ENCODE measurements at regions not wholly inside any gene's neighbourhood (a gene's known extent, or its start where the extent isn't known, plus 50 kb on each side); places are given as distances from the start of the nearest gene placed in this dataset.

DNA sequence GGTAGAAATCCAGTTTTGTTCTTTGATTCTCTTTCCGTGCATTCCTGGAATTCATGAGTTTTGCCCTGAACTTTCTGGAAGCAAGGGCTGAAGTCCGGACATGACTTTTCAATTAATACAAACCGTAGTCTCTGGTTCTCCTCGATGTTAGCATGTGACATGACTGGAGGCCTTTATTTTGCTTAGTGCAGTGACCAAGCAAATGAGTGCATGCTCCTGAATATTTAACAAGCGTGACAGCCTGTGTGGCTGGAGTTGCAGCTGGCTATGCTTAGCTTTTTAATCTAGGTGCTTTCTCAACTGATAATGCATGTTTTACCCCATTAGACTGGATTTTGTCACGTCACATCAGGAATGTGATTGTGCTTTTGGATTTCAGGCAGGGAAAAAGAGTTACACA, 302.1 kb downstream of the MAP2K6 start:
- Histone ChIP-seq H3K27ac (no peak overlapping the region), H3K9me3 (no peaks in the 10 kb centered on the region), H3K36me3 (no peaks in the 10 kb centered on the region), H3K4me1 (no peaks in the 10 kb centered on the region), H3K27me3 (no peaks in the 10 kb centered on the region), H3K4me3 (no peak overlapping the region)
- intact Hi-C loops (cut with DNase I; ENCODE audit: low total_unique reads) = no loop called here
- no peak for TF ChIP-seq POLR2AphosphoS5 (IDR thresholded peaks at IDR 0.05)
- TF ChIP-seq, protein P1, sequence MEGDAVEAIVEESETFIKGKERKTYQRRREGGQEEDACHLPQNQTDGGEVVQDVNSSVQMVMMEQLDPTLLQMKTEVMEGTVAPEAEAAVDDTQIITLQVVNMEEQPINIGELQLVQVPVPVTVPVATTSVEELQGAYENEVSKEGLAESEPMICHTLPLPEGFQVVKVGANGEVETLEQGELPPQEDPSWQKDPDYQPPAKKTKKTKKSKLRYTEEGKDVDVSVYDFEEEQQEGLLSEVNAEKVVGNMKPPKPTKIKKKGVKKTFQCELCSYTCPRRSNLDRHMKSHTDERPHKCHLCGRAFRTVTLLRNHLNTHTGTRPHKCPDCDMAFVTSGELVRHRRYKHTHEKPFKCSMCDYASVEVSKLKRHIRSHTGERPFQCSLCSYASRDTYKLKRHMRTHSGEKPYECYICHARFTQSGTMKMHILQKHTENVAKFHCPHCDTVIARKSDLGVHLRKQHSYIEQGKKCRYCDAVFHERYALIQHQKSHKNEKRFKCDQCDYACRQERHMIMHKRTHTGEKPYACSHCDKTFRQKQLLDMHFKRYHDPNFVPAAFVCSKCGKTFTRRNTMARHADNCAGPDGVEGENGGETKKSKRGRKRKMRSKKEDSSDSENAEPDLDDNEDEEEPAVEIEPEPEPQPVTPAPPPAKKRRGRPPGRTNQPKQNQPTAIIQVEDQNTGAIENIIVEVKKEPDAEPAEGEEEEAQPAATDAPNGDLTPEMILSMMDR (IDR thresholded peaks at IDR 0.05) = no peak
- TF ChIP-seq POLR2A (IDR thresholded peaks at IDR 0.05) = no peak
- DNase-seq (ENCODE audit: low spot score in 2 of 2) = no peak

DNA sequence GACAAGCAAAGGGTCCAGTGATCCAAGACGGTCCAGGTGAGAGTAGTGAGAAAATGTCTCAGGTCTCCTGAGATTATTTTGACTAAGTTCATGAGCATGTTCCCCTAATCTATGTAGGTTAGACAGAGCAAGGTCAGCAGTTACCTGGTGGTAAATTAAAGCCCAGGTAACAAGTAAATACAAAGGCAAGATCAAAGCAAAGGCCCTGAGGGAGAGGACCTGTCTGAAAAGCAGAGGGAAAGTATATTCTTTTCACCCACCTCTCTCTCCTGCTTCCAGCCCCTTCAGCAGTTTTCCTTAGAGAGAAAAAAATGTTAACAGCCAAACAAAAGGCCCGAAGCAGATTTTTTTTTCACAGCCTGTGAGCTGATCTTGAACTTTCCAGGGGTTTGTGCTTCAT, 302.7 kb downstream of the MAP2K6 start:
- no peak for DNase-seq (ENCODE audit: low spot score in 2 of 2)
- TF ChIP-seq POLR2A (IDR thresholded peaks at IDR 0.05) = no peak
- TF ChIP-seq, protein P1 (IDR thresholded peaks at IDR 0.05) = no peak
- TF ChIP-seq POLR2AphosphoS5 (IDR thresholded peaks at IDR 0.05) = no peak
- intact Hi-C loops (cut with DNase I; ENCODE audit: low total_unique reads) = no loop called here
- H3K27me3 ChIP-seq = no peaks in the 10 kb centered on the region
- H3K27ac ChIP-seq = no peak overlapping the region
- no peaks in the 10 kb centered on the region for H3K9me3 ChIP-seq
- H3K4me1 ChIP-seq = no peaks in the 10 kb centered on the region
- no peaks in the 10 kb centered on the region for H3K36me3 ChIP-seq
- no peak overlapping the region for H3K4me3 ChIP-seq

DNA sequence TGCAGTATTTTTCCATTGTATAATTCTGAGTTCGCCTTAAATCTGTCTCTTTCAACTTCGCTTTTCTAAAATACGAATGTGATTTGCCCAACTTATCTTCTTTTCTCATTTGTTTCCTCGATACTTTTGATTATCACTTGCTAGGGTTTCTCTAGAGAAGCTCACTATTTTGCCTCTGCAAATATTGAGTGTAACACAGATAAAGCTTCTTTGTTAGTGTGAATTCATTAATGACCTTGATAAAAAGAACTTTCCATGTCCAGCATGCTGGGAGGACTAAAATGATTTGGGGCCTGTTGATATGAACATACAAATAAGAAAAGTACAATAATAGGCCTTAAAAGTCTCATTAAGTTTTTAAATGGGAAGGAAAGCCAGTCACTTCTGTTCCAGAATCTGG, 303.3 kb downstream of the MAP2K6 start:
- no peaks in the 10 kb centered on the region for H3K27me3 ChIP-seq
- intact Hi-C loops (cut with DNase I; ENCODE audit: low total_unique reads) = no loop called here
- no peak for TF ChIP-seq POLR2AphosphoS5 (IDR thresholded peaks at IDR 0.05)
- TF ChIP-seq POLR2A (IDR thresholded peaks at IDR 0.05) = no peak
- TF ChIP-seq, protein P1 (IDR thresholded peaks at IDR 0.05) = no peak
- no peaks in the 10 kb centered on the region for H3K36me3 ChIP-seq
- no peaks in the 10 kb centered on the region for H3K9me3 ChIP-seq
- DNase-seq (ENCODE audit: low spot score in 2 of 2) = no peak
- no peaks in the 10 kb centered on the region for H3K4me1 ChIP-seq
- no peak overlapping the region for H3K4me3 ChIP-seq
- H3K27ac ChIP-seq = no peak overlapping the region

DNA sequence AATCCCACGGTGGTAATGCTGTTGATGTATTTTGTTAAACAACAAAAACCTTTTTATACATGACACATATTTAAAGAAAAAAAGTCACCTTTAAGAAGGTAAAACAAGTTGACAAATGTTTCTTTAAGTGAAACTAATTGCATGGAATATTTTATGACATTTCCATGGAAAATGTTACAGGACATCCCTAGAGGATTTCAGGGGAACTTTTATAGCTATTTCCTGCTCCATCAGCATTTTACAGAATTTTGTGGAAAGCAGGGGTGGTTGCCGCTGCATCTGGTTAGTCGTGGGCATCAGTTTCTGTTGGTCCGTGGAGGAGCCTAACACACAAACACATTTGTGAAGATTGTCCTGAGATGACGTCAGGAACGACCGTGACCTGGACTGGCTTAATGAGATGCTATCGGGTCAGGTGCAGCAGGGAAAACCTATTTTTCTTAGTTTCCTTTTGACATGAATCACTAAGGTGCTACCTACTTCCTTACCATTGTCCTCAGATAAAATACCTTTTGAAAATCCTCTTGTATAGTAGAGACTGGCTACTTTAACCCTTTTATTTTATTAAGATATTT, 305.1 kb downstream of the MAP2K6 start:
- Histone ChIP-seq H3K36me3 (no peaks in the 10 kb centered on the region), H3K27me3 (no peaks in the 10 kb centered on the region), H3K9me3 (no peaks in the 10 kb centered on the region), H3K4me1 (no peaks in the 10 kb centered on the region), H3K27ac (no peak overlapping the region), H3K4me3 (no peak overlapping the region)
- no peak for DNase-seq (ENCODE audit: low spot score in 2 of 2)
- TF ChIP-seq, protein P1 (IDR thresholded peaks at IDR 0.05) = no peak
- TF ChIP-seq POLR2A (IDR thresholded peaks at IDR 0.05) = no peak
- no peak for TF ChIP-seq POLR2AphosphoS5 (IDR thresholded peaks at IDR 0.05)
- intact Hi-C loops (cut with DNase I; ENCODE audit: low total_unique reads) = no loop called here

DNA sequence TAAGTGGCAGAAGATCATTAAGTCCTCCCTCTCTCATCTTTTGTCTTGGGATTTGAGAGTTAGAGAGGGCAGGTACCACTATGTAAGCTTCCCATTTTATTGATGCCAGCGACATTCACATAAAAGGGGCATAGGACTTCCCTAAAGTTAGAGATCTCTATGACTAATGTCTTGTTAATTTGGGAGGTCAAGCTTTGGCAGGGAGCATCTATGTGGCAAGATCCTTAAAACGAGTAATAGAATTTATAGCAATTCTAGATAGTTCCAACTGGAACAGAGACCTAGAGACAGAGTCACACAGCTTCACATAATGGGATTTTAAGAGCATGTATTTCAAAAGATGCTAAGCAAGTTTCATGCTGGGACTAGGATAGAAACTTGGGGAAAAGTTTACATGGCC, 308.0 kb downstream of the MAP2K6 start:
- Histone ChIP-seq H3K27ac (no peak overlapping the region), H3K36me3 (no peaks in the 10 kb centered on the region), H3K4me1 (no peaks in the 10 kb centered on the region), H3K4me3 (no peak overlapping the region), H3K9me3 (no peaks in the 10 kb centered on the region), H3K27me3 (no peaks in the 10 kb centered on the region)
- no peak for TF ChIP-seq POLR2A (IDR thresholded peaks at IDR 0.05)
- no peak for TF ChIP-seq POLR2AphosphoS5 (IDR thresholded peaks at IDR 0.05)
- TF ChIP-seq, protein P1 (IDR thresholded peaks at IDR 0.05) = no peak
- no peak for DNase-seq (ENCODE audit: low spot score in 2 of 2)
- intact Hi-C loops (cut with DNase I; ENCODE audit: low total_unique reads) = no loop called here

Measured in breast epithelium (tissue), 4 donors.